ENCODE measurements at regions not wholly inside any gene's neighbourhood (a gene's known extent, or its start where the extent isn't known, plus 50 kb on each side); places are given as distances from the start of the nearest gene placed in this dataset.

DNA sequence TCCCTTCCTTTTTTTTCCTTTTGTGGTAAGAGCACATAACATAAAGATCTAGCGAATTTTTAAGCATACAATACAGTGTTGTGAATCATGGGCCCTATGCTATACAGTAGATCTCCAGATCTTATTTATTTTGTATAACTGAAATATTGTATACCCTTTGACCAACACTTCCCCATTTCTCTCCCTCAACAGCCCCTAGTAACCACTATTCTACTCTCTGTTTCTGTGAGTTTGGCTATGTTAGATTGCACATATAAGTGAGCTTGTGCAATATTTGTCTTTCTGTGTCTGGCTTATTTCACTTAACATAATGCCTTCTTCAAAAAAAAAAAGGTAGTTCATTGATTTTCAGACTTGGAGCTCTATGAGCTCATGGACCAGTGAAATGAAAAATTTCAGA, 180.5 kb downstream of the C11orf91 start:
- no peak for DNase-seq

DNA sequence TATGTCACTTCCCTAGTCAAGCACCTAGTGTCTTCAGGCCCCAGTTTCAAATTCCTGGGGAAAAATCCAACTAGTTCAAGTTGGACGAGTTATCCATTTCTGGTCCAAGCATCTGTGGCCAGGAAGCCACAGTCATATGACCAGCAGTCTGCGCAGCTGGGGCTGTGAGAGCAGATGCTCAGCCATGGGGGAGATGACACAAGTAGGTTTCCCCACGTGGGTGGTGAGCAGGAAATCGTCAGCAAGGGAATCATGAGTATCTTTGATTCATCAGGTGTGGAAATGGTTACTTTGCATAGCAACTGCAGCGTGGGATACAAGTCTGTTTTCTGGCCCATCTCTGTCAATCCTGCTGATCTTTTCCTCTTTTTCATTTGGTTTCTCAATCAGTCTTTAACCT, 185.3 kb downstream of the C11orf91 start:
- peak; percentile 35 for DNase-seq

DNA sequence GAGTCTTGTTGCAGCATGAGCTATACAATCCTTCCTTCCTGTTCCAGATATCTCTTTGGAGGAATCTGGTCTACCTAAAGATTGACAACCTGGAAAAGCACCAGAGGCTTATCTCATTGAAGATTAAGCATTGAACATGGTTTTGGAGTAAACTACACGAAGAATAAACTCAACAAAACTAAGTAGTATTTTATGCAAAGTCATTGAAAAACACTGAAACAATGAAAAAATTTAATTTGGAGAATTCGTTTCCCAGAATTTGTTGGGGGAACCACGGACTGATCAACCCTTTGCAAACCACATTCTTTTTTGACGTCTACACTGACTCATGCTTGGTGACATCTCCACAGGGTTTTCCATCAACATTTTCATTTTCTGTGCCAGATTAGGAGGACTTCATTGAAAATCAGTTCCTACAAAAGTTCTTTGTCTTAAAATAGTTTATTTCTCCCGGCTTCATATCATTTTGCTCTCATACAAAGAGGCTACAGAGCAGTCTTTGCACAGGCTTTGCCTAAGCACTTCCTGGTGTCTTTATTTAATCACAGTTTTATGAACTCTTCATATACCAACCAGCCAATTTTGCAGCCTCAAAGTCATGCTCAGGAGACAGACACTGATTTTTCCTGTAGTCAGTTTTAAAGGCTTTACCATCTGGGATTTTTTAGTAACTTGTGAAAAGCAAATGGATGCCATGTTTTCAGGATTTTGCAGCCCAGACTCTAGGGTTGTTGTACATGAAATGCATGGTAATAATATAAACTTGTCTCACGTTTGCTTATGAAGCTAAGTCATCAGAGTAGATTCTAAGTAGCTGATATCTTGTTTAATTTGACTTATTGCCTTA, 186.3 kb downstream of the C11orf91 start:
- no peak for DNase-seq

DNA sequence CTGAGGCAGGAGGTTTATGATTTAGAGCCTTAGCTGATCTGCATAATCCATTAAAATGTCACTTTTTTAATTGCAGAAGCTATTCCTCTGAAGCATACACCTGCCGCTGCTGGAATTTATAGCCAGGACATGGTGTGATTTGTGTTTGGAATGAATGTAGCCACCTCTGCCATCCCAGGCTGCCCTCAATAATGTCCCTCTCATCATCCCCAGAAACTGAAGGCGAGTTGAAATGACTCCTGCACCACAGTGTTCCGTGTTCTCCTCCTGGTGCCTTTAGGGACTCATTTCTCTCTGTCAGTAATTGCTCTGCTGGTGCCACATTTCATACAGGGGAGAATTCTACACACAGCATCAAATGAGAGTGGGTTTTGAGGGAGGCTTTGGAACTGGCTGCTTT, 191.0 kb downstream of the C11orf91 start:
- no peak for DNase-seq

DNA sequence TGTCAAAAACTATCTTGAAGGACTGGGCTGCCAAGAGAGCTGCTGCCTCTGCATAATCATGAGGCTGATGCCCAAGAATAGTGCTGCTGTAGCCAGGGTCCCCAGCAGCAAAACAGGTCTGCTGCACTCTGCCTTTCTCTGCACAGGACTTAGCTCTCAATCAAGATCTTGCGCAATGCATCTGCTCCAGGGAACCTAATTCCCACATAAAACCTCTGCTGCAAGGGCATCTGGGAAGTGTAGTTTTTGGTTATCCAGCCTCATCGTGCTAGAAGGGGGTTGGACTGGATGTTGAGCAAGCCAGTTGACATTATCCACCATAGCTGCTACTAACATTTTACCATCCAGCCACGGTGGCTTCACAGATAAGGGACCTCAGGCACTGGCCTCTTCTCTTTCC, 192.7 kb downstream of the C11orf91 start:
- no peak for DNase-seq

GRCh38 chr11:33507356-33507755, 193.3 kb downstream of the C11orf91 start:
- no peak for DNase-seq

- no peak for DNase-seq
Measured at GRCh38 chr11:33505093-33505492, 195.5 kb downstream of the C11orf91 start.

- no peak for DNase-seq
Measured at GRCh38 chr11:33500861-33501479, 199.7 kb downstream of the C11orf91 start.

DNA sequence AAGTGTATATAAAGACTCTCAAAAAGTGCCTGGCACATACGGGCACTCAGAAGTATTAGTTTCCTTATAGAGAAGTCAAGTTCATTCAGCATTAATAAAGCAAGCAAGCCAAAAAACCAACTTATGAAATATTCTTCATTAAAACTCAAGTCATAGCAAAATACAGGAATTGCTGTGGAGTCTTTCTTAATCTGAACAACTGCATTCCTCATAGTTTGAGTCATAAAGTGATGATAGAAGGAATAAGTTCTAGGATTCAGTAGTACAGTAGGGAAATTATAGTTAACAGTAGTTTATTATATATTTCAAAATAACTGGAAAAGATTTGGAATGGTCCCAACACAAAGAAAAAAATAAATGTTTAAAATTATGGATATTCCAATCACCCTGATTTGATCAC, 200.3 kb downstream of the C11orf91 start:
- no peak for DNase-seq

GRCh38 chr11:33492596-33492995, 208.0 kb downstream of the C11orf91 start:
- DNase-seq: no peak

DNA sequence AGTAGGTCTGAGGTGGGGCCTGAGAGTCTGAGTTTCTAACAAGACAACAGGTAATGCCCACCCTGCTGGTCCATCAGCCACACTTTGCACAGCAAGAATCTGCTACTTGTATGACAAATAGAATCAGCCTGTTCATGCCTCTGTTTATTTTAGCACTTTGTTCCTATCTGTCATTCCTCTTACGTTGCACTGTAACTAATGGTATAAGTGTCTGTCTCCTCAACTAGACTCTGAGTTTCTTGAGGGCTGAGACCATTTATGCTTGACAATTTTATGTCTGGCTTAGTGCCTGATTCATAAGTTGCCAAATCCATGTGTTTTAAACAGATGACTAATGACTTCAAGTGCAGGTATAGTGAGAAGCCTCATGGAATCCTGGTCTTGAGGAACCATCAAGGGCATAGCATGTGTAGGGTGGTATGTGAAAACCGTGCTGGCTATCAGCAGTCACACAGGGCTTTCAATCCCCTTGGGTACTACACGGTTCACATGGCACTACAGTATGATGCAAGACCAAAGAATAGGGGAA, 209.7 kb downstream of the C11orf91 start:
- DNase-seq: no peak

DNA sequence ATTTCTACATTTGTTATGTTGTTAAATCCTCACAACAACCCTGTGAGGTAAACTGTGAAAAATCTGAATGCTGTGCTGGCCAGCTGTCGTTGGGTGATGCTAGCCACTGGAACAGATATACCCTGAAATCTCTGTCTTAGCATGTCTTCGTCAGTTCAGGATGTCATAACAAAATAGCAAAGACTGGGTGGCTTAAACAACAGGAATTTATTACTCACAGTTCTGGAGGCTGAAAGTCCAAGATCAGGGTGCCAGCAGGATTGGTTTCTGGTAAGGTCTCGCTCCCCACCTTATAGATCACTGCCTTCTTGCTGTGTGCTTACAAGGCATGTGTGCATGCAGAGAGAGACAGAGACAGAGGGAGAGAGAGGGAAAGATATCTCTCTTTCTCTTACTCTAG, 211.7 kb downstream of the C11orf91 start:
- no peak for DNase-seq

DNA sequence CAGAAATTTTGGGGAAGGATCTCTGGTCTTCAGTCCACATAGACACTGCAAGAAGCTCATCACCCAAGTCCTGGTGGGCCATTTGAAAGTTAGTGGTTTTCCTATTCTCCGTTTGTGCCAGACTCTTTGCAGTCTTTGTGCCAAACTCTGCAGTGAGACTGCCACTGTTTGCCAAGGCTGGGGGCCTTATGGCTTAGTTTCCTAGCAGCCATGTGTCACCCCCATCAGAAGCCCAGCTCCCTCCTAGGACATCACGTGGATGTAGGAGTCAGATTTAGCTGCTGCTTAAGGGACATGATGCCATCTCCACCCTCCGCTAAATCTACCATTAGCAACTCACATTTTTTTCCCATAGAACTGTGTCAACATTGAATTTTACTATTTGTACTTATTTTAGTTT, 220.0 kb downstream of the C11orf91 start:
- DNase-seq: no peak

GRCh38 chr11:33479231-33479630, 221.4 kb downstream of the C11orf91 start:
- DNase-seq: no peak

GRCh38 chr11:33478111-33478573, 221.0 kb downstream of the HIPK3 start:
- DNase-seq: no peak

DNA sequence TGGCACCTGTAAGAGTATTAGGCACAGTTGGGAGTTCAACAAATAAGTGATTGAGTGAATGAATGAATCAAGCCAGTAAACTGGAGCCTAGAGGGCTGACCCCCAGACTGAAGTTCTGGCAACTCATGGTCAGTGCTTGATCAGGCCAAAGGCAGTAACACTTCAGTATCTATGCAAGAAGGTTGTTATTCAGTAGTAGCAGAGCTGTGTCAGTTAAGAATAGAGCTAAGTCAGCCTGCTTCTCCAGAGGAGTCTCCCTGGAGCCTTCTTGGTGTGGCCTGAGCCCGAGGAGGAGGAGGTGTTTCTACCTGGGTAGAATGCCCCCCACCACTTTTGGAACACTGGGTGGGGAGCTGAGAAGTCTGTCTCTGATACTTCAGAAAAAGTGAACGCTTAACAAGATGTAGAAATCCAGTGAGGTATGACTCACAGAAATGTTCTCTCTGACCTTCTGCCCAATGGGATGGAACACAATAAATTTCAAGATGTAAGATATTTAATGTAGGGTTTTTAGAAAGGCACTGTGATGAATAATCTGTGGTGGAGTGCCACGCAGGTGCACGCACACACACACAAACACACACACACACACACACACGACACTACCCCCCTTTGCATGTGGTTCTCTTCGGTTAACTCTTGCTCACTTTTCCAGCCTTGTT, 219.9 kb downstream of the HIPK3 start:
- DNase-seq: no peak

DNA sequence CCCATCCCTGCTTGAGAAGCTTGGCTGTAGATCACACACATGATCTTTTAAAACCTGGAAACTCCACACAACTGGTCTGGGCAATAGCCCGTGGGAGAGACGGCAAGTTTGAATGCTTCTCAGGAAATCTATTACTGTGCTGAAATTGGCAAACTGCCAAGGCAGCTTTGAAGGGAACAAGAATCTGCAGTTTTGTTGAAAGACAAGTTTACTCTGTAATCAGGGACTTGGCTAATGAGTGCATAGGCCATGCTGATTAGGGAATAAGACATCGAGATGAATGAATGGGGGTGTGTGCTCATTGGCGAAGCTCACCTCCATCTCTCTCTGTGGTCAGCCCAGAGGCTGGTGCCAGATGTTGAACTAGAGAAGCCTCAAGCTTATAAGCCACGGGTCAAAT, 218.8 kb downstream of the HIPK3 start:
- DNase-seq: no peak

DNA sequence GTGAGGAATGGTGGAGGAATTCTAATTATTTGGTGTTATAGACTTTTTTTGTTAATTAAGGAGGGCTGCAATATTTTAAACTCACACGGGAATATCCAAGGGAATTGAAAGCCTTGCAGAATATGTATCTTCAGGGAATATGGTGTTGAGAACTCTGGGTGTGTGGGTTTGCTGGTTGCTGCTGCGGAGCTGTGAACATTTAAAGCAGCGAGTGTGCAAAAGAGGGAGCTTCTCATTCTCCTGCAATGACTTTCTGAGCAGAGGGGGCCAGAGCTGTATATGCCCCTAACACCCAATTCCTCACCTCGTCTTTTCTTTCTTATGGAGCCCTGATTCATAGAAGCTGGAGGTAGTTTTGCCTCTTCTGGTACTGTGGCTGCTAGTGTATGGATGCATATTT, 217.7 kb downstream of the HIPK3 start:
- no peak for DNase-seq

DNA sequence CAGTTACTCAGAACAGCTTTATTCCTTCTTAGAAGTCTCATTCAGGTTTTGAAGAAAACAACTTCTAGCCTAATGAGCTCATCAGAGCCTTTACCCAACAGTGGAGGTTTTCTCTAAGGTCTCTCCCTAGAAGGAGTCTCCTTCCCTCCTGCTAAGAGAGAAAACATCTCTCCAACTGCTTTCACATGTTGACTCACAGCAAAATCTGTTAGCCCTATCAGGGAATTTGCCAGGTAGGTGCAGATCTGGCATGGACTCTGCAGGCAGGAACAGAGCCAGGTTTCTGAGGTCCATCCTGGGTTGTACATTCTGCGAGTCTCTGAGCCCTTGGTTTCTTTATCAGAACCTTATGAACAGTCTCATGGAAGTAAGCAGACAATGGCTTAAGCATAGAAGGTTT, 214.4 kb downstream of the HIPK3 start:
- DNase-seq: no peak

- DNase-seq: no peak
Measured at GRCh38 chr11:33467966-33468365, 210.8 kb downstream of the HIPK3 start.

DNA sequence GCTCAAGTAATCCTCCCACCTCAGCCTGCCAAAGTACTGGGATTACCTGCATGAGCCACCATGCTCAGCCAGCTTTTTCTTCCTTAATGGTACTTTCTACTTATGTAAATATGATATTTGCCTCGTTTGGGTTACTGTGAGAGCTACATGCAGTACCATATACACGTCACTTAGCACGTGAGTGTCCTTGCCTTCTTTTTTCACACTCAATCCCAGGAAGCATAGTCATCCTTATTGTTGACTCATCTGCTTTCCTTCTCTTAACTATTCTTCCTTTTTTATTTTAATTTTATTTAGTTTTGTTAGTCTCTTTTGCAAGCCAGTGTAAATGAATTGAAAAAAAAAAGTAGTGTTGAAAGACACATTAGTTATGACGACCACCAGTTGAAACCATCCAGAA, 205.9 kb downstream of the HIPK3 start:
- DNase-seq: no peak

DNA sequence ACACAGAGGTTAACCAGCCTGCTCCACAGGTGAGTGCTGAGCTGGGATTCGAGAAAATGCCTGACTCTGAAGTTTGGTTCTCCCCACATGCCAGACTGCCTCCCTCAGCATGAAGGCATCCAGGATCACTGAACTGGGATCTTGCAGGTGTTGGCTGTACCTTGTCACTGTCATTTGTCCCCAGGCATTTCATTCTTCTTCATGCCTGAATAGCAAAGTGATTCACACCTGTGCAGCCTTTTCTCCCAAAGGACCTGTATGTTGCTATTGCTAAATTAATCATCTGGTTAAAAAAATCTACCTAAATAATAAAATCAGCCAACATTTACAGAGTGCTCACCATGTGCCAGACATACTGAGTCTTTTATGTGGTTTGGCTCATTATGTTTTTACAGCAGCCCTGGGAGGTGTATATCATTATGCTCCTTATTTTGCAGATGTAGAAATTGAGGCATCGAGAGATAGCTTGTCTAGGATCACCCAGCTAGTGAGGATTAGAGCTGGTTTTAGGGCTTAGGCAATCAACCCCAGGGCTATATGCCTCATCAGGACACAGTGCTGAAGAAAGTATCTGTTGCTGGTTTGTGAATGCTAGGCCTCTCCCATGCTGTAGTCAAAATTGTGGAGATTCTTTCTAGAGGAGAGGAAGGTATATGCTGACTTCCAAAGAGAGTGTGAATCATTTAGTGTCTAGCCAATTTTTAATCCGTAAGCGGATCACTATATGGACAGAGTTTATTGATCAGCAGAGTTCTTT, 204.4 kb downstream of the HIPK3 start:
- DNase-seq: no peak

DNA sequence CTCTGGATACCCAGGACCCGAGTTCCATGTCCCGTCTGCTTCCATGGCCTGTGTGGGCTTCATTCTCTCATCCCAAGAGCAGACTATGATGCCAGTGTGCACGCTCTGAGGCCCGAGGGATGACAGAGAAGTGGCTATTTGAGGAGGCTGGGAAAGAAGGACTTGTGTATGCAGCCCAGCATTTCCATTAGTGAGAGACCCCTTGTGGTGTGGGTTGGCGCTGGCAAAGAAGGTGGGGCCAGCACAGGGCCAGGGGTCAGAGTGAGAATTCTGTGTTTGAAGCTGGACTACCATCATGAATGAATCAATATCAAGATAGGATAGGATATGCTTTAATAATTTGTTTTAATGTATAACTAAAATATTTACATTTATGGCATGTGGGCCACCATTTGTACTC, 200.8 kb downstream of the HIPK3 start:
- DNase-seq: no peak
